K562 (cell line): ENCODE measurements at regions not wholly inside any gene's neighbourhood (a gene's known extent, or its start where the extent isn't known, plus 50 kb on each side); places are given as distances from the start of the nearest gene placed in this dataset.

Experiments used
- POLR2AphosphoS2 ChIP-seq: IDR thresholded peaks from 2 replicates; pipeline ENCODE4 v1.6.1; 2012; ENCODE audit warnings: low read length, improper control_type of control experiment
- POLR2B ChIP-seq: fragments of 450-650 bp; IDR thresholded peaks from 2 replicates; pipeline ENCODE4 v1.6.1; 2018; ENCODE audit warnings: low read depth; ENCODE audit not compliant: partially characterized antibody
- STAT5A ChIP-seq: IDR thresholded peaks from 2 replicates; pipeline ENCODE4 v1.6.1; 2012; ENCODE audit warnings: low read length, inconsistent platforms, borderline replicate concordance
- TSC22D4 ChIP-seq: fragments of 450-650 bp; IDR thresholded peaks from 2 replicates; pipeline ENCODE4 v1.6.1; 2016; ENCODE audit warnings: missing genetic modification characterization, missing biosample characterization, control low read depth
- TF ChIP-seq, protein P1 (sequence below): fragments of 450-650 bp; IDR thresholded peaks from 2 replicates; pipeline ENCODE4 v1.6.1; 2016; ENCODE audit warnings: mild to moderate bottlenecking, moderate library complexity
- TF ChIP-seq, protein P2 (sequence below), 2 experiments: fragments of 450-650 bp; conservative IDR thresholded peaks; 2 replicates each; pipeline ENCODE4 v1.6.1; 2017; ENCODE audit warnings: mild to moderate bottlenecking in 2 of 2, moderate library complexity in 2 of 2

DNA sequence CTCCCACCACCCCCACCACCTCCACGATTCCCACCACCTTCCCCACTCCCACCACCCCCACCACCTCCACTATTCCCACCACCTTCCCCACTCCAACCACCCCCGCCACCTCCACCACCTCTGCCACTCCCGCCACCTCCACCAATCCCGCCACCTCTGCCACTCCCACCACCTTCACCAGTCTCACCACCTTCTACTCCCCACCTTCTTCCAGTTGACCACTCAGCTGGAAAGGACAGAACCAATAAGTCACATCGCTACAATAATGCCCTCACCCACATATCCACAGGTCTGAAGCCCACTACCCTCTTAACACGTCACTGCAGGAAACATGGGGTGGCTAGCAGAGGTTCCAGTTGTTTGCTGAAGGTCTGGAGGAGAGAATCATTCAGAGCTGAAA, 93.5 kb upstream of the PAX2 start (continued):
- TF ChIP-seq, protein P1, sequence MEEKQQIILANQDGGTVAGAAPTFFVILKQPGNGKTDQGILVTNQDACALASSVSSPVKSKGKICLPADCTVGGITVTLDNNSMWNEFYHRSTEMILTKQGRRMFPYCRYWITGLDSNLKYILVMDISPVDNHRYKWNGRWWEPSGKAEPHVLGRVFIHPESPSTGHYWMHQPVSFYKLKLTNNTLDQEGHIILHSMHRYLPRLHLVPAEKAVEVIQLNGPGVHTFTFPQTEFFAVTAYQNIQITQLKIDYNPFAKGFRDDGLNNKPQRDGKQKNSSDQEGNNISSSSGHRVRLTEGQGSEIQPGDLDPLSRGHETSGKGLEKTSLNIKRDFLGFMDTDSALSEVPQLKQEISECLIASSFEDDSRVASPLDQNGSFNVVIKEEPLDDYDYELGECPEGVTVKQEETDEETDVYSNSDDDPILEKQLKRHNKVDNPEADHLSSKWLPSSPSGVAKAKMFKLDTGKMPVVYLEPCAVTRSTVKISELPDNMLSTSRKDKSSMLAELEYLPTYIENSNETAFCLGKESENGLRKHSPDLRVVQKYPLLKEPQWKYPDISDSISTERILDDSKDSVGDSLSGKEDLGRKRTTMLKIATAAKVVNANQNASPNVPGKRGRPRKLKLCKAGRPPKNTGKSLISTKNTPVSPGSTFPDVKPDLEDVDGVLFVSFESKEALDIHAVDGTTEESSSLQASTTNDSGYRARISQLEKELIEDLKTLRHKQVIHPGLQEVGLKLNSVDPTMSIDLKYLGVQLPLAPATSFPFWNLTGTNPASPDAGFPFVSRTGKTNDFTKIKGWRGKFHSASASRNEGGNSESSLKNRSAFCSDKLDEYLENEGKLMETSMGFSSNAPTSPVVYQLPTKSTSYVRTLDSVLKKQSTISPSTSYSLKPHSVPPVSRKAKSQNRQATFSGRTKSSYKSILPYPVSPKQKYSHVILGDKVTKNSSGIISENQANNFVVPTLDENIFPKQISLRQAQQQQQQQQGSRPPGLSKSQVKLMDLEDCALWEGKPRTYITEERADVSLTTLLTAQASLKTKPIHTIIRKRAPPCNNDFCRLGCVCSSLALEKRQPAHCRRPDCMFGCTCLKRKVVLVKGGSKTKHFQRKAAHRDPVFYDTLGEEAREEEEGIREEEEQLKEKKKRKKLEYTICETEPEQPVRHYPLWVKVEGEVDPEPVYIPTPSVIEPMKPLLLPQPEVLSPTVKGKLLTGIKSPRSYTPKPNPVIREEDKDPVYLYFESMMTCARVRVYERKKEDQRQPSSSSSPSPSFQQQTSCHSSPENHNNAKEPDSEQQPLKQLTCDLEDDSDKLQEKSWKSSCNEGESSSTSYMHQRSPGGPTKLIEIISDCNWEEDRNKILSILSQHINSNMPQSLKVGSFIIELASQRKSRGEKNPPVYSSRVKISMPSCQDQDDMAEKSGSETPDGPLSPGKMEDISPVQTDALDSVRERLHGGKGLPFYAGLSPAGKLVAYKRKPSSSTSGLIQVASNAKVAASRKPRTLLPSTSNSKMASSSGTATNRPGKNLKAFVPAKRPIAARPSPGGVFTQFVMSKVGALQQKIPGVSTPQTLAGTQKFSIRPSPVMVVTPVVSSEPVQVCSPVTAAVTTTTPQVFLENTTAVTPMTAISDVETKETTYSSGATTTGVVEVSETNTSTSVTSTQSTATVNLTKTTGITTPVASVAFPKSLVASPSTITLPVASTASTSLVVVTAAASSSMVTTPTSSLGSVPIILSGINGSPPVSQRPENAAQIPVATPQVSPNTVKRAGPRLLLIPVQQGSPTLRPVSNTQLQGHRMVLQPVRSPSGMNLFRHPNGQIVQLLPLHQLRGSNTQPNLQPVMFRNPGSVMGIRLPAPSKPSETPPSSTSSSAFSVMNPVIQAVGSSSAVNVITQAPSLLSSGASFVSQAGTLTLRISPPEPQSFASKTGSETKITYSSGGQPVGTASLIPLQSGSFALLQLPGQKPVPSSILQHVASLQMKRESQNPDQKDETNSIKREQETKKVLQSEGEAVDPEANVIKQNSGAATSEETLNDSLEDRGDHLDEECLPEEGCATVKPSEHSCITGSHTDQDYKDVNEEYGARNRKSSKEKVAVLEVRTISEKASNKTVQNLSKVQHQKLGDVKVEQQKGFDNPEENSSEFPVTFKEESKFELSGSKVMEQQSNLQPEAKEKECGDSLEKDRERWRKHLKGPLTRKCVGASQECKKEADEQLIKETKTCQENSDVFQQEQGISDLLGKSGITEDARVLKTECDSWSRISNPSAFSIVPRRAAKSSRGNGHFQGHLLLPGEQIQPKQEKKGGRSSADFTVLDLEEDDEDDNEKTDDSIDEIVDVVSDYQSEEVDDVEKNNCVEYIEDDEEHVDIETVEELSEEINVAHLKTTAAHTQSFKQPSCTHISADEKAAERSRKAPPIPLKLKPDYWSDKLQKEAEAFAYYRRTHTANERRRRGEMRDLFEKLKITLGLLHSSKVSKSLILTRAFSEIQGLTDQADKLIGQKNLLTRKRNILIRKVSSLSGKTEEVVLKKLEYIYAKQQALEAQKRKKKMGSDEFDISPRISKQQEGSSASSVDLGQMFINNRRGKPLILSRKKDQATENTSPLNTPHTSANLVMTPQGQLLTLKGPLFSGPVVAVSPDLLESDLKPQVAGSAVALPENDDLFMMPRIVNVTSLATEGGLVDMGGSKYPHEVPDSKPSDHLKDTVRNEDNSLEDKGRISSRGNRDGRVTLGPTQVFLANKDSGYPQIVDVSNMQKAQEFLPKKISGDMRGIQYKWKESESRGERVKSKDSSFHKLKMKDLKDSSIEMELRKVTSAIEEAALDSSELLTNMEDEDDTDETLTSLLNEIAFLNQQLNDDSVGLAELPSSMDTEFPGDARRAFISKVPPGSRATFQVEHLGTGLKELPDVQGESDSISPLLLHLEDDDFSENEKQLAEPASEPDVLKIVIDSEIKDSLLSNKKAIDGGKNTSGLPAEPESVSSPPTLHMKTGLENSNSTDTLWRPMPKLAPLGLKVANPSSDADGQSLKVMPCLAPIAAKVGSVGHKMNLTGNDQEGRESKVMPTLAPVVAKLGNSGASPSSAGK, result no peak
- TF ChIP-seq POLR2AphosphoS2 (no peak), POLR2B (no peak), STAT5A (no peak), TSC22D4 (tag) (no peak)
- TF ChIP-seq, protein P2, sequence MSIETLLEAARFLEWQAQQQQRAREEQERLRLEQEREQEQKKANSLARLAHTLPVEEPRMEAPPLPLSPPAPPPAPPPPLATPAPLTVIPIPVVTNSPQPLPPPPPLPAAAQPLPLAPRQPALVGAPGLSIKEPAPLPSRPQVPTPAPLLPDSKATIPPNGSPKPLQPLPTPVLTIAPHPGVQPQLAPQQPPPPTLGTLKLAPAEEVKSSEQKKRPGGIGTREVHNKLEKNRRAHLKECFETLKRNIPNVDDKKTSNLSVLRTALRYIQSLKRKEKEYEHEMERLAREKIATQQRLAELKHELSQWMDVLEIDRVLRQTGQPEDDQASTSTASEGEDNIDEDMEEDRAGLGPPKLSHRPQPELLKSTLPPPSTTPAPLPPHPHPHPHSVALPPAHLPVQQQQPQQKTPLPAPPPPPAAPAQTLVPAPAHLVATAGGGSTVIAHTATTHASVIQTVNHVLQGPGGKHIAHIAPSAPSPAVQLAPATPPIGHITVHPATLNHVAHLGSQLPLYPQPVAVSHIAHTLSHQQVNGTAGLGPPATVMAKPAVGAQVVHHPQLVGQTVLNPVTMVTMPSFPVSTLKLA (conservative IDR thresholded peaks at IDR 0.05), result no peak
- TF ChIP-seq, all 486 proteins: peak for 0
